GM19043 (cell line): ENCODE measurements at regions not wholly inside any gene's neighbourhood (a gene's known extent, or its start where the extent isn't known, plus 50 kb on each side); places are given as distances from the start of the nearest gene placed in this dataset.
A peak's percentile ranks its signal among the peaks of the same experiment; 100 is the strongest.

ENCODE experiments used
- ATAC-seq: cut with Tn5 transposase; IDR thresholded peaks from one replicate; pipeline ENCODE4 v1.9.1; 2021; ENCODE audit warnings: low read depth; ENCODE audit not compliant: unreplicated experiment

DNA sequence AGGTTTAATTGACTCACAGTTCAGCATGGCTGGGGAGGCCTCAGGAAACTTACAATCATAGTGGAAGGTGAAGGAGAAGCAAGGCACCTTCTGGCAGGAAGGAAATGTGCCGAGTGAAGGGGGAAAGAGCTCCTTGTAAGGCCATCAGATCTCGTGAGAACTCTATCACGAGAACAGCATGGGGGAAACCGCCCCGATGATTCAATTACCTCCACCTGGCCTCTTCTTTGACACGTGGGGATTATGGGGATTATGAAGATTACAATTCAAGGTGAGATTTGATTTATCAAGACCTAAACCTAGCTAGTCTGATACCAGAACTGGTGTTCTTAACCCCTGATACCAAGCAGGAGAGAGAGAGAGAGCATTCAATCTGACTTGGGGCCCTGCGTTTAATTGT, 258.7 kb downstream of the PTEN start:
- no peak for ATAC-seq

DNA sequence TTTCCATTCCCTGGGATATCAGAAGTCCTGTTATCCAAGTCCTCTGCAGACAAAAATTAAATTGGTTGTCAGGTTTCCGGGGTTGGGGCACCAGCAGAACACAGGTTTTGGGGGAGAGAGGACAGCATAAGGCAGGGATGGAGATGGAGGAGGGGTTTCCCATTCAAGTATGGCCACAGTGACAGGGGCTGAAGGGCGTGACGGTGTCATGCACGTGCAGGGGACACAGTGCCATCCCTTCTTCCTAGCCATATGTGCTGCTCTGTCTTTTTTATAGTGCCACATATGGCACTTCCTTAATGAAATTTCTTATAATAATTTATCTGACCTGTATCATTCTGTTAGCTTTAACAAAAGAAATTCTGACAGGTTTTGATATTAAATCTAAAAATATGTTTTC, 259.2 kb downstream of the PTEN start:
- ATAC-seq = no peak

DNA sequence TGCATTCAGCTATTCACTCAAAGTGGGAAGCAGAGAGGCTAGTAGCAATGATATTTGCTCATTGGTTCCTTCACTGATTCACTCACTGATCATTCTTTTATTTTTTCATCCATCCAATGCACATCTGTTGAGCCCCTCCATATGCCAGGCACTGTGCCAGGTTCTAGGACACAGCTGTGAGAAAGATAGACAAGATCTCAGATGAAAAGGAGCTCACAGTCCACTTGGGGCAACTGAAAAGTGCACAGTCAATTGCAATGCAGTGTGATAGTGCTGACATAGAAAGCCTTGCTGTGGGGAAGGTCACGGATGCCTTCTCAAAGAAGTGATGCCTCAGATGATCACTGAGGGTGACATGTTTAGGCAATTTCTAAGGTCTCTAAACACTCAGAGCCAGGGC, 262.3 kb downstream of the PTEN start:
- ATAC-seq = no peak

DNA sequence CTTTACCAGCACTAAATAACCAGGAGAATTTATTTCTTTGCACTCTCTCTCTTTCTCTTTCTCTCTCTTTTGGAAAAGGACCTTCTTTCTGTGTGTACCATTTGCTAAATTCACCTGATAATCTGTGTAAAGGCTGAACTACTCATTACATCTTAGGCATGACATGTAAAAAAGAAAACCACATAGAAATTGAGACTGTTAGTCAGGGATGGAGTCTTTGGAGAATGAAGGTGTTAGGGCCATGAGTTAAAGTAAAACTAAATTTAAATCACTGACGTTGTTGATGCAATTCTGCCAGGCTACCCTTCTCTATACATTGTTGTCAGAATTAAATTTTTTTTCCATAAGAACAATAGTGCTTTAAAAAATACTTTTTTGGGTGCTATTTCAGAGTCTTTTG, 263.3 kb downstream of the PTEN start:
- ATAC-seq = no peak

DNA sequence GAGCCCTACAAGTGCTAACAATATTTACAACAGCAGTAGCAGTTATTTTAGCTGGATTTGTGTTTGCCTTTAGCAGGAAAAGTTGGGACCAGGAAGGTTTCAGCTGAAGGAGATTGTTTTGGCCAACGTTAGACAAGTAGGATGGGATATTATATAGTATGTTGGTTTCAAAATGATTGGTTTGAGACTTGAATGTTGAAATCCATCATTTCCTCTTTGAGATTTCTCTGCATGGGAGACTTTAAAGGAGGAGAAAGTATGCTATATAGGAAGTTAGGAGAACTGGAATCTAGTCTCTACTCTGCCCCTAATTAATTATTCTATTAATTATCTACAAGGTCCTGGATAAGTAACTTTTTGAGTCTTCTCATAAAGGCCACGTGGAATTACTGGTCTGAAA, 263.8 kb downstream of the PTEN start:
- ATAC-seq = no peak

DNA sequence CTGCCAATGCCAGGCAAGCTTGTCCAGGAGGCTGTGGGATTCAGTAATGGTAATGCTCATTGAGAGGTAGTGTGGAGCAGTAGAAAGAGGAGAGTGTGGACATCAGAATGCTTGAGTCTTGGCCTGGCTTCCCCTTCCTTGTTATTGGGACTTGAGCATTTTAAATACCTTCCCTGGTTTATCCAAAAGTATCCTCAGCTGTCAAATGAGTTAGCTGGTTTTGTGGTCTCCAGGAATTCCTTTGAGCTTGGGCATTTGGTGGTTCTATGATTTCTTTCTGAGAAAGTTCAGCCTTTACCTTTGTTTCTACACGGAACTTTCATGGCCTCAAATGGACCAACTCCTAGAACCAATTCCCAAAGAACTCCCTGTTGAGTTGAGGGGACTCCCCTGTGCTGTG, 264.3 kb downstream of the PTEN start:
- ATAC-seq = no peak

DNA sequence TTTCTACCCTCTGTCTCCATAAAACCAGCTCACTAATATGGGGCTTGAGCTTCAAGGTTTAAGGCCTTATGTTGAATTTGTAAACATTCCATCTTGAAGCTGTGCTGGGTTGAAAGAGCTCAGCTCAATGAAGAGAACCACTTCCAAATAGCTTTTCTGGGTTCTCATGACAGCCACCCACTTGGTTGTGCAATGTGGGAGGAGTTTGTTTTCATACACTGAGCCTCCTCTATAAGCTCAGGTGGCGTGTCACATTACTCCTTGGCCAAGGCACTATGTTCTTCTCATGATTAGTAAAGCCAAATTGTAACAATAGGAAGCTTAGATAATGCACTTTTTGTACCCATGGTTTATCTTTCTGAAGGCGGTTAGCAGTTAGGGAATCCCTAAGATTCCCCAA, 265.6 kb downstream of the PTEN start:
- ATAC-seq = no peak

DNA sequence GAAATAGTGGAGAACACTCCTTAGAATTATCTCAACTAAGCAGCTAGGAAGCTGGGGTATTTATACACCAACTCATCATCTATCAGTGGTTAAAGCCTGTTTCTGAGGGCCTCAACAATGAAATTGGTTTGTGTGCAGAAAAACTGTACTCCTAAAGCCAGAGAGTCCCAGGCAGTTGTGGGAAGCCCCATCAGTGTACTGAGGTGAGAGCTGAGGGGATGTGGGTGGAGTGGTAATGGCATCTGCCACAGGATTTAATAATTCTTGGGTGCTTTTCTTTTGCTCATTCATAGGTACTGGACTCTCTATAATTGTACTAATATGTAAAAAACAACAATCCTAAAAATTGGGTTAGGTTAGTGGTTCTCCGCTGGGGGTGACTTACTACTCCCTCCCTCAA, 267.5 kb downstream of the PTEN start:
- ATAC-seq = no peak

DNA sequence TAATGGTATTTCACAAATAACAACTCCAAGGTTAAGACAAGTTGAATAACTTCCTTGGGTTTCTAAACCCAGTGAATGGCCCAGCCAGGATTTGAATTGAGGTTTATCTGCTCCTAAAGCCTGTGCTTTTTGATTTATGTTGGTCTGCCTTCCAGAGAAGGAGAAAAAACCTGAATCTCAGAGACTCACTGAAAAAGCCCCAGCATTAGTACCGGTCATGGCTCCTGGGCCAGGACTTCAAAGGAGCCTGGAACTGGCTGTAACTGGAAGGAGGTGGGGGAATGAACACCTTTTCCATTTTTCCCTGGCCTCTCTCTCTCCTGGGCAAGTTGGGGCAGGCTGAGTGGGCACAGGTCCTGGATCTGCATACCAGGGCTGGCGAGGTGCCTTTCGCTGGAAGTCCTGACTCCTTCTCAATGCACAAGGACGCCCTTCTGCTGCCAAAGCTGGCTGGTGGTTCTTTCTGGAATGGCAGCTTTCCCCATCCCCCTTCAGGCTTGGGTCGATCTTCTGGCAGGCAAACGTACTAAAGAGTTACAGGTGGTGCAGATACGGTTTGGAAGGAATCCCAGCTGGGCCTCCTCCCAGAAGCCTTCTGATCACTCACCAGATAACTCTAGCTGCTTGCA, 268.2 kb downstream of the PTEN start:
- no peak for ATAC-seq

DNA sequence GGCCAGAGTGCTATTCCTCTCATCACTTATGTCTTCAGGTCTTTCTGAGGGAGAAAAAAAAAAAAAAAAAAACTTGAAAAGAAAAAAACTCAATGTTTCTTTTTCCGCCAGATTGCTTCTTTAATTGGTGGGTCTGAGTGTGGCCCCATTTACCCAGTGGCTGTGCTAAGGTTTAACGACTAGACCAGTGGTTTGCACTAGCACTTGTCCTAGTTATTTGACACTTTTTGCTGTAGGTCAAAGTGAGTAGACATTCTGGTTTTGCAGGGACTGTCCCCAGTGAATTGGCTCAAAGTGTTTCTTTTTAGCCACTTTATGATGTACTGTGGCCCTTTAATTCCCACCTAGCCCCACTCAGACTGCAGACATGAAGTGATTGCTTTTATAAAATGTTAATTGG, 273.3 kb downstream of the PTEN start:
- ATAC-seq = no peak

DNA sequence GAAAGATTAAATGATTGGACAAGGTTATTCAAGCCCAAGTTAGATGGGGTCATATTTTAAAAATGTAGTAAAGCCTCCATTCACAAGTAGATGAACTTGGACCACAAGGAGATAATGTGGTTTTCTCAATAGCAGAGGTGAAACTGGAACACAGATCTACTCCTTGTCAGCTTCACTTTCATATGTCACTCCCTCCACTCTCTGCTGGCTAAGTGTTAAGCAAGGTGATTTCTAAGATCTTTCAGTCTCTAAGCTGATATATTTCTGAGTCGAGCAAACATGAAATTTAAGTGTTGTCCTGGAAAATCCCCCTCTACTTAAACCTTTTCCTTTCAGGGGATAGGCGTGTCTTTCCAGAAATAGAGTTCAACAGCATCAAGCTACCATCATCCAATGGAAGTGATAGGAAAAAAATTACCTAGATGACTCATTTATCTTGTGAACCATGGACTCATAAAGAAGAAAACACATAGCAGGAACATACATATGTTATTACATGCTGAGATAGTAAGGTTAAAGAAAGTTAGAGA, 275.0 kb downstream of the PTEN start:
- peak; percentile 84 for ATAC-seq

DNA sequence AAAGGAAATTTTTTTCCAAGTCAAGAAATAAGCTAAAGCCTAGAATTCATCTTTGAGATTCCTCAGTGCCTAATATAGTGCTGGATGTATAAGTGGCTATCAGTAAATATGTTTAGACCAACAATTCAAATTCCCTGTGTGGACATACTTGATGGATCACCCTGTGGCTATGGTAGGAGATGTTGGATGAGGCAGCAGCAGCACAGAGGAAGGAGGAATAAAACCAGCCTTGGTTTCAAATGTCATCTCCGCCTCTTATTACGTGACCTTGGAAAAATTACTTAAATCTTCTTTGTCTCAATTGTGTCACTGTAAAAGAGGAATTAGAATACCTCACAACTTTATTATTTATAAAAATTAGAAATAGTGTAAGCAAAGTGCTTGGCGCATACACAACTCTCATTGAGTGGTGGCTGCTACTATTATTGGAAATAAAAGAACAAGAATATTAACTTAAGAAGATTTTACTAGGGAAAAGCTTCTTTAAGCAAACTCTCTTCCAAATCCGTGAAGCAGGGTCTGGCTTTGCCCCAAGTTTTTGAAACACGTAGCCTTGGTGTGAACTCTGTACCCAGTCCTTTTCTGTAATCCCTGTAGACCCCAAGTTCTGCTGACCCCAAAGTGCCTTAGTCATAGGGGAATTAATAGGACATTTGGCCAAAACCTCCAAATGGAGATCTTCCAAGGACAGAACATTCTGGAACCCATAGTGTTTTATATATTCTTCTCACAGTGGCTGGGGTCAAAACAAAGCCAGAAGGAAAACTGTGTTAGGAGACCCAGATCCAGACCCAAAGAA, 283.8 kb downstream of the PTEN start:
- no peak for ATAC-seq

DNA sequence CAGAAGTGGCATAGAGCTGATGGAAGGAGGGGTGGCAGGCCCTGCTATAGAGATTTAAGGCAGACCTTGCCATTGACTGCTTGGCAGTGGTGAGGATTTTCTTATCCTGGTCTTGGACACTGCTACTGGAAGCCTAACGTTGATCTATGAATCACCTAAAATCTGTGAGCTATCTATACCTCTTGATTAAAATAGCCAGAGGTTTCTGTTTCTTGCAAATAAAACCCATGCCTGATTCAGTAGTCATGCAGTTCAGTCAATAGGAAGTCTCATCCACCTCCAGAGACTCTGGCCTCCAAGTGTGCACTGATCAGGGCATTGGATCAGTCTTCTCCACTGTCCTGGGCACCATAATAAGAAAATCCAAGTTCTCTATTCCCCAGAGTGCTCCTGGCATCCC, 286.5 kb downstream of the PTEN start:
- ATAC-seq = no peak

DNA sequence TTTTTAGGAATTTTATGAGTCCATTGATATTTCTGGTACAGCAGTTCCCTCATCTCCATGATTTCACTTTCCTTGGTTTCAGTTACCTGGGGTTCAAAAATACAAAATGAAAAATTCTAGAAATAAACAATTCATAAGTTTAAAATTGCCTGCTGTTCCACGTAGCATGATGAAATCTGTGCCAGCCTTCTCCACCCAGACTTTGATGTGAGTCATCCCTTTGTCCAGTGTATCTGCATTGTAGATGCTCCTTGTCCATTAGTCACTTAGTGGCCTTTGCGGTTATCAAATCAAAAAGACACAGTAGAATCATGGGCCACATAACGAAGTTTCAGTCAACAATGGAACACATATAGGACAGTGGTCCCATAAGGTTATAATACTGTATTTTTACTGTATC, 286.9 kb downstream of the PTEN start:
- no peak for ATAC-seq

DNA sequence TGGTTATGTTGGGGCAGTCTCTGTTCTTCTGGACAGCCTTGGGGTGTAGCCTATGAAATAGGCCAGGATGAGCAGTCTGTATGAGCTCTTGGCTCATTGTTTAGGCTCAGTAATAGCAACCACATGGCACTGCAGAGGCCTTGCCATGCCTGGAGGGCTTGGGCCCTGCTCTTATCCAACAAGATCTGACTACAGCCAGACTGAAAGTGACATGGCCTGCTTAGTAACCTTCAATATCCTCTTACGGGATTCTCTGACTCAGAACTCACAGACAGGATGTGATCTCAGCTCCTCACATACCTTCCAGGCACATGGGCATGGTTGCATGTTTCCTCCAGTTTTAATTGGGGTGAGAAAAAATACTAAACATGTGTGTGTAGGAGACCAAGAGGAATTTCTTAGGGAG, 289.3 kb downstream of the PTEN start:
- ATAC-seq = no peak

DNA sequence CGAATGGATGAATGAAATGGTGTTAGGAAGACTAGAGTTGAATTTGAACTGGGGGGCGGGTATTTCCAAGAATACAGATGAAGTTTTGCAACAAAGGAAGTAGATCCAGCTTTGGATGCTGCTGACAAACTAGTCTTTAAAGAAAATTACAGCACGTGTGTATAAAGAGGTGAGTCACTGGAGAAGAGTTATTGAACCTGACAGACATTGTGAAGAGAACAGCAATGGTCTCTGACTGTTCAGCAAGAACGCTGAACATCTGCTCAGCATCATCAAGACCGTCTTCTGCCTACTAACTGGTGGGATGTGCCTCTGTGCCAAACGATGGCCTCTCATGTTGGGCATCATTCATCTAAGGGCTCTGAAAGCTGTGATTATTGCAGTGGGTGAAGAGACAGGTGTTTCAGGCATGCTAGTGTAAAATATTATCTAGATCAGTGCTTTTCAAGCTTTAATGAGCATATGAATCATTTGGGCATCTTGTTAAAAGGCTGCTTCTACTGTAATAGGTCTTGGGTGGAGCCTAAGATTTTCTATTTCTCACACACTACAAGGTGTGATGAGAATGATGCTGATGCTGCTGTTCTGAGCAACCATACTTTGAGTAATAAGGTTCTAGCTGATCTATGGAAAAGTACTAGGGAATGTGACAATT, 291.3 kb downstream of the PTEN start:
- ATAC-seq = no peak

DNA sequence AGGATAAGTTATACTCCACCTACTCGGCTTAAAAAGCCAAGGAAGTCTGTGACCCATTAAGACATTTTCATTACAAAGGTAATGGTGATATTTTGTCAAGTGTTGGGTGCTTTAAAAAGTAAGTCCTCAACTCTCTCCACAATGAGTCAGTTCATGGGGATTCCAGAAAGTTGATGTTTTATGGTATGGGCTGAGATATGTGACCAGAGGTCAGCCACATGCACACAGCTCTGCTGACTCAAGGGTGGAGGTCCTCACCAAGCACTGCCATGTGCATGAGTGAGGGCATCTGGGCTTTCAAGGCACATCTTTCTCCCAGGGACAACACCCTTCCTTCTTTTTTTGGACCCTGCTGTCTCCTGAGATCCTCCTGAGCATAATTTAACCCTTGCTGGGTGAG, 292.9 kb downstream of the PTEN start:
- no peak for ATAC-seq

DNA sequence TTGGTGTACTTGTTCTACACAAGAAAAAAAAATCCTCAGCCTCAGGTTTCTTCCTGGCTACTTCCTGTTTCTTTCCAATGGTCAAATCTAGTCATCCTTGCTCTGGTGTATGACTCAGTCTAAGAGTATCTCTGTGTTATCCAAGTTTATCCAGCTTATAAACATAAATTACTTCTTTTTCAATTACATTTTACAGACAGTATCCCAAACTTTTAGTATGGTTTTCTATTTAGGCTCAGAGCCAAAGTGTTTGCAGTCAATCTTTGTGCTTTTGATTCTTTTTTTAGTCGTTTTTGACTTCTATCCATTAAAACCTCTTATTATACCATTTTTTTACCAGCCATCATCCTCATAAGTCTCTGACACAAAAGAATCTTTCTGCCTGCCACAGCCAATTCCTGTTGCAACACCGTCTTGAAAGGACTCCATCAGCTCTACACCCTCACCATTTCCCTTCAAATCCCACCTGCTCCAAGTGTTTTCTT, 294.6 kb downstream of the PTEN start:
- ATAC-seq = no peak

DNA sequence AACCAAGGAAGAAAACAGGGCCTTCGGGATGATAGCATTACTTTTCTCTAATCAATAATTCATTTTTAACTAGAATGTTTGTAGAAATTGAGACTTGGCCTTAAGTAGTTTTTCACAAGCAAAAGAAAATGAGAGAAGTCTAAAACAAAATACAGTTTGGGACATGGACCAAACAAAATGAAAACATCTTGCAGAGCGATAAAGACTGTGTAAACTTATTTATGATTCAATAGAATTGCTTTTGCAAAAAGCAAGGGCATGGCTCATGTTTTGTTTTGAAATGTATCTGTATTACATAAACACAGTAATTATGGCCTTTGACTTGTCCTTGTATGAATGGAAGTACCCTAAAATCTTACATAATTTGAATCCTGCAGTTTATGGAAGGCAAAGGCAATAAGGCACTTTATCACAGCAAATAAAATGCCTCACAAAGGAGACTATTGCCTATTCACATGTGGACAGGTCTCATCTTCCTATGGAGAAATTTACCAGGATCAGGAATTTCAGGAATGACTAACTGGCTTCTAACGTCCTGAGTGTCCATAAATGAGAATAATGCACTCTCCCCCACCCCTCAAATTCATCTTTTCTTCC, 295.2 kb downstream of the PTEN start:
- ATAC-seq = no peak

DNA sequence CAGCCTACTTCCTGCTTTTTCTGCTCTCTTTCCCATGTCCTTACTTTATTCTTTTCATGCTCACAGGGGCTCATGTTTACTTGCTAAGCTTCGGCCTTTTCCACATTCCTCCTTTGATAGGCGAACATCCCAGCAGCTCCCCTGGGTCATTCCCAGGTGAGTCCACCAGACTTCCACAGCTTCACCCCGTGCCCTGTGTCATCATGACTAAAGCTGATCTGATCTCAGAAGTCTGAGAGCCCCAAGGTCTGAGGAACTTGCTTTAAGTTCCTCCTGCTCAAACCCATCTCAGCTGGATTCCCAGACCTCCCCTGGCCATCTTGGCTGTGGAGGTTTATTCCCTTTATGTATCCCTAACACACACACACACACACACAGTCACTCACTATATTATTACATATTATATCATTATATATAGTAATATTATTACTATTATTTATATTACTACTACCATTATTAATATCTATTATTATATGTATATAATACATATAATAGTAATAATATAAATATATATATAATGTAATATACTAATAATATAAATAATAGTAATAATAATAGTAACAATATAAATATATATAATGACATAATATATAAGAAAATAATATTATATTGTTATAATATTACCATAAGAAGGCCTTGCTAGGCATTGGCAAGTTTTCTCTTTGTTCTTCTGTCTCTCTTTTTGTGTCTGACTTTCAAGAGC, 295.9 kb downstream of the PTEN start:
- ATAC-seq = no peak

DNA sequence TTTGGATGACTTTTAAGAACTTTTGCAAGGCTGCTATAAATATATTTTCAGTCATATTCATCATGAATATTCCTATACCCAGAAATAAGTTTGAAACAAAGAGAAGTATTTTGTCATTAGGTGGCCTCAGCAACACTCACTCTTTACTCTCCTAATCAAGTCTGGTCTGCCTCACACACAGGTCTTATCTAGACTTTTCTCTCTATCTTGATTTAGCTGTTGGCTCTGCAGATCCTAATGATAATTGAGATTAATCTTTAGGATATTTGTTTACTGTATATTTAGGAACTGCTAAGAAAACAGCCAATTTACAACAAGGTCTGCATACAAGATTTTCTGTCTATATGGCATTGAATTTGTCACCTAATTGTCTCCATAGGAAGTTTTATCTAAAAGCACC, 297.6 kb downstream of the PTEN start:
- no peak for ATAC-seq
